ENCODE measurements at regions not wholly inside any gene's neighbourhood (a gene's known extent, or its start where the extent isn't known, plus 50 kb on each side); places are given as distances from the start of the nearest gene placed in this dataset.

- no peak overlapping the region for H3K4me3 ChIP-seq (ENCODE audit: low read depth in 2 of 2, low read length in 2 of 2)
- H3K27ac ChIP-seq (ENCODE audit: low read length), result no peak overlapping the region
- ChIA-PET CTCF (no interaction called here), POLR2A (no interaction called here)
- intact Hi-C loops (cut with micrococcal nuclease; ENCODE audit: unreplicated experiment), result no loop called here
- H3K36me3 ChIP-seq (ENCODE audit: control insufficient read depth, insufficient read depth, low read length), result no peaks in the 10 kb centered on the region
- TF ChIP-seq CTCF (IDR thresholded peaks at IDR 0.05) (no peak), SIN3A (IDR thresholded peaks at IDR 0.05; ENCODE audit: borderline replicate concordance, insufficient read depth, low read depth, low read length) (no peak), REST (IDR thresholded peaks at IDR 0.05; ENCODE audit: insufficient read depth in 1 of 2, low read depth in 2 of 2, low read length in 1 of 2) (no peak), TCF7L2 (IDR thresholded peaks at IDR 0.05; ENCODE audit: low read depth, low read length) (no peak), POLR2AphosphoS5 (IDR thresholded peaks at IDR 0.05; ENCODE audit: low read depth, low read length) (no peak)
- no peaks in the 10 kb centered on the region for H3K9me3 ChIP-seq (ENCODE audit: control insufficient read depth, insufficient read depth, low read depth, low read length)
- H3K27me3 ChIP-seq (ENCODE audit: control insufficient read depth, insufficient read depth, low read length), result no peaks in the 10 kb centered on the region
- ATAC-seq (no peak), DNase-seq (ENCODE audit: low read depth, low spot score) (no peak)
- no peaks in the 10 kb centered on the region for H3K4me1 ChIP-seq (ENCODE audit: control insufficient read depth, insufficient read depth, low read length)
- in situ Hi-C loops (cut with HindIII; ENCODE audit: low pct_unique_long_range_greater_than_20kb, low sequenced_read_pairs), result no loop called here
- BruUV-seq (replicated peaks), result no TSS peak
These were observed 201.0 kb downstream of the SNX19 start for GRCh38 chr11:130715085-130715876.

- ATAC-seq, result no peak
- TF ChIP-seq REST (IDR thresholded peaks at IDR 0.05; ENCODE audit: insufficient read depth in 1 of 2, low read depth in 2 of 2, low read length in 1 of 2) (no peak), SIN3A (IDR thresholded peaks at IDR 0.05; ENCODE audit: borderline replicate concordance, insufficient read depth, low read depth, low read length) (no peak), CTCF (IDR thresholded peaks at IDR 0.05) (no peak), TCF7L2 (IDR thresholded peaks at IDR 0.05; ENCODE audit: low read depth, low read length) (no peak), POLR2AphosphoS5 (IDR thresholded peaks at IDR 0.05; ENCODE audit: low read depth, low read length) (no peak)
- Histone ChIP-seq H3K27ac (ENCODE audit: low read length) (no peak overlapping the region), H3K4me1 (ENCODE audit: control insufficient read depth, insufficient read depth, low read length) (no peaks in the 10 kb centered on the region), H3K9me3 (ENCODE audit: control insufficient read depth, insufficient read depth, low read depth, low read length) (no peaks in the 10 kb centered on the region), H3K4me3 (ENCODE audit: low read depth in 2 of 2, low read length in 2 of 2) (no peak overlapping the region), H3K36me3 (ENCODE audit: control insufficient read depth, insufficient read depth, low read length) (no peaks in the 10 kb centered on the region), H3K27me3 (ENCODE audit: control insufficient read depth, insufficient read depth, low read length) (no peaks in the 10 kb centered on the region)
- ChIA-PET POLR2A (no interaction called here), CTCF (no interaction called here)
- in situ Hi-C loops (cut with HindIII; ENCODE audit: low pct_unique_long_range_greater_than_20kb, low sequenced_read_pairs) (no loop called here), intact Hi-C loops (cut with micrococcal nuclease; ENCODE audit: unreplicated experiment) (no loop called here)
- no TSS peak for BruUV-seq (replicated peaks)
- no peak for DNase-seq (ENCODE audit: low read depth, low spot score)
These were observed 200.4 kb downstream of the SNX19 start for GRCh38 chr11:130715877-130716220.

Measured in Panc1 (cell line).